Kidney epithelial cell (primary cell): ENCODE measurements at regions not wholly inside any gene's neighbourhood (a gene's known extent, or its start where the extent isn't known, plus 50 kb on each side); places are given as distances from the start of the nearest gene placed in this dataset.

Experiments
- DNase-seq: peaks from one replicate; pipeline ENCODE4 v3.0.0-alpha.2; 2010; ENCODE audit warnings: low read depth
- H3K27me3 ChIP-seq: 2 replicates; pipeline ENCODE4 v1.6.0; 2011; ENCODE audit warnings: low read length; ENCODE audit not compliant: control insufficient read depth, insufficient read depth
- H3K36me3 ChIP-seq: 2 replicates; pipeline ENCODE4 v1.5.1; 2011; ENCODE audit warnings: low read length; ENCODE audit not compliant: control insufficient read depth, insufficient read depth
- H3K4me3 ChIP-seq: 2 replicates; pipeline ENCODE4 v1.5.1; 2011; ENCODE audit warnings: low read depth, mild to moderate bottlenecking, control low read depth, low read length
- TF ChIP-seq, protein P1 (sequence below): IDR thresholded peaks from 2 replicates; pipeline ENCODE4 v1.5.1; 2011; ENCODE audit warnings: mild to moderate bottlenecking, moderate library complexity, low read length, control low read depth, inconsistent platforms; ENCODE audit not compliant: insufficient read depth, poor library complexity, severe bottlenecking

- H3K36me3 ChIP-seq = no peaks in the 10 kb centered on the region
- DNase-seq = no peak
Measured at GRCh38 chr1:218616681-218617080, 271.5 kb downstream of the TGFB2 start.

GRCh38 chr1:218617986-218618385 is 272.9 kb downstream of the TGFB2 start:
- H3K4me3 ChIP-seq = no peak overlapping the region
- no peak for DNase-seq
- TF ChIP-seq, protein P1, sequence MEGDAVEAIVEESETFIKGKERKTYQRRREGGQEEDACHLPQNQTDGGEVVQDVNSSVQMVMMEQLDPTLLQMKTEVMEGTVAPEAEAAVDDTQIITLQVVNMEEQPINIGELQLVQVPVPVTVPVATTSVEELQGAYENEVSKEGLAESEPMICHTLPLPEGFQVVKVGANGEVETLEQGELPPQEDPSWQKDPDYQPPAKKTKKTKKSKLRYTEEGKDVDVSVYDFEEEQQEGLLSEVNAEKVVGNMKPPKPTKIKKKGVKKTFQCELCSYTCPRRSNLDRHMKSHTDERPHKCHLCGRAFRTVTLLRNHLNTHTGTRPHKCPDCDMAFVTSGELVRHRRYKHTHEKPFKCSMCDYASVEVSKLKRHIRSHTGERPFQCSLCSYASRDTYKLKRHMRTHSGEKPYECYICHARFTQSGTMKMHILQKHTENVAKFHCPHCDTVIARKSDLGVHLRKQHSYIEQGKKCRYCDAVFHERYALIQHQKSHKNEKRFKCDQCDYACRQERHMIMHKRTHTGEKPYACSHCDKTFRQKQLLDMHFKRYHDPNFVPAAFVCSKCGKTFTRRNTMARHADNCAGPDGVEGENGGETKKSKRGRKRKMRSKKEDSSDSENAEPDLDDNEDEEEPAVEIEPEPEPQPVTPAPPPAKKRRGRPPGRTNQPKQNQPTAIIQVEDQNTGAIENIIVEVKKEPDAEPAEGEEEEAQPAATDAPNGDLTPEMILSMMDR = no peak
- no peaks in the 10 kb centered on the region for H3K27me3 ChIP-seq
- H3K36me3 ChIP-seq = no peaks in the 10 kb centered on the region

More at GRCh38 chr1:218616681-218617080, 271.5 kb downstream of the TGFB2 start:
- Histone ChIP-seq H3K4me3 (no peak overlapping the region), H3K27me3 (no peaks in the 10 kb centered on the region)
- TF ChIP-seq, protein P1 = no peak

- H3K4me3 ChIP-seq = no peak overlapping the region
- TF ChIP-seq, protein P1 = no peak
- no peak for DNase-seq
- no peaks in the 10 kb centered on the region for H3K27me3 ChIP-seq
- H3K36me3 ChIP-seq = no peaks in the 10 kb centered on the region
Measured at GRCh38 chr1:218620956-218621355, 275.8 kb downstream of the TGFB2 start.

DNA sequence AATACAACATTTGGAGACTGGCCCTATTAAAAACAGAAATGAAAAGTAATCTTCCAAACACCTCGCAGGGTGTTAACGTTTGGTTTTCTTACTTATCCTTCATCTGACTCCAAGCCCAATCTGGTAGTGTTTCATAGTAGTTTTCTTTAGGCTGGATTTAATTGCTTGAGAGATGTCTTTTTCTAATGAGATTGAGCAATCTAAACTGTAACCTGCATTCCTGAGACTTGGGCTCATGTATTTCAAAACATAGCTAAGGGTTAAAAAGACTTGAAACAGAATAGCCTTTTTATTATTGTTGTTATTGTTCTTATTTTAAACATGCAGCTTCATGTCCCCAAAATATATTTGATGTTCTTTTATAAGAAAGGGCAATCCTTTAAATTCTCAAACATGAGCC is 278.9 kb downstream of the TGFB2 start:
- DNase-seq = no peak
- no peaks in the 10 kb centered on the region for H3K36me3 ChIP-seq
- no peak overlapping the region for H3K4me3 ChIP-seq
- no peaks in the 10 kb centered on the region for H3K27me3 ChIP-seq
- TF ChIP-seq, protein P1 = no peak

- no peak for DNase-seq
Measured at GRCh38 chr1:218625393-218625792, 280.3 kb downstream of the TGFB2 start.

More at GRCh38 chr1:218625393-218625792, 280.3 kb downstream of the TGFB2 start:
- no peaks in the 10 kb centered on the region for H3K36me3 ChIP-seq
- H3K27me3 ChIP-seq = no peaks in the 10 kb centered on the region
- no peak overlapping the region for H3K4me3 ChIP-seq
- TF ChIP-seq, protein P1 = no peak
